ENCODE measurements at regions not wholly inside any gene's neighbourhood (a gene's known extent, or its start where the extent isn't known, plus 50 kb on each side); places are given as distances from the start of the nearest gene placed in this dataset.
A peak's percentile ranks its signal among the peaks of the same experiment; 100 is the strongest.

DNA sequence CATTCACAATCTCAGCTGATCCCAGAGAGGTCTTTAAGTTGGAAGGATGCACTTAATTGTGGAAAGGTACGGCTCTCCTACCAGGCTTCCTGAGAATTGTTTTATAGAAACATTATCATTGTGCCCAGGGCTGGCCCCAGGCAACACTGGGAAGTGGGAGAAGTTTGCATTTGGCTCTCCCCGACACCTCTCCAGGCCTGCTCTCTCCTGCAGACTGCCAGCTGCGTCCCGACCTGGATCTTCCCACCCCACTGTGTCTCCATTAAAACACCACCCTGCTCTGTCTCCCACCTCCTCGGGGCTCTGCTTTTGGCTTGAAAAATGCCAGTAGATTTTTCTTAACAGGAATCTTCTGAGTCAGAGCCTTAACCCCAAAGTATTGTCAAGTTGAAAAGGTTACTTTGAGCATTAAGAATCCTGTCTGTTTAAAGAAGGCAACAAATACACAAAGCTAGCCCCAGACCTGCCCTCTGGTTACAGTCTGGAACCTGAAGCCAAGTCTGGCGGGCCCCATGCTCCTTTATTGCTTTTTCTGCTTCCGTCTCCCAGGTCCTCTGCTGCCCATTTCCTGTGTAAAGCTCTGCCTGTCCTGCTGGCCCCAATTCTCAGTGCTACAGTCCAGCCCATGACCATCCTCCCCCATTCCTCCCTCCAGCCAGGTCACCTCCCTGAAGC is 530.2 kb downstream of the SOX6 start:
- DNase-seq (ENCODE audit: low read depth): no peak
- no peak overlapping the region for H3K4me3 ChIP-seq (ENCODE audit: low read length)
- TF ChIP-seq, protein P1, sequence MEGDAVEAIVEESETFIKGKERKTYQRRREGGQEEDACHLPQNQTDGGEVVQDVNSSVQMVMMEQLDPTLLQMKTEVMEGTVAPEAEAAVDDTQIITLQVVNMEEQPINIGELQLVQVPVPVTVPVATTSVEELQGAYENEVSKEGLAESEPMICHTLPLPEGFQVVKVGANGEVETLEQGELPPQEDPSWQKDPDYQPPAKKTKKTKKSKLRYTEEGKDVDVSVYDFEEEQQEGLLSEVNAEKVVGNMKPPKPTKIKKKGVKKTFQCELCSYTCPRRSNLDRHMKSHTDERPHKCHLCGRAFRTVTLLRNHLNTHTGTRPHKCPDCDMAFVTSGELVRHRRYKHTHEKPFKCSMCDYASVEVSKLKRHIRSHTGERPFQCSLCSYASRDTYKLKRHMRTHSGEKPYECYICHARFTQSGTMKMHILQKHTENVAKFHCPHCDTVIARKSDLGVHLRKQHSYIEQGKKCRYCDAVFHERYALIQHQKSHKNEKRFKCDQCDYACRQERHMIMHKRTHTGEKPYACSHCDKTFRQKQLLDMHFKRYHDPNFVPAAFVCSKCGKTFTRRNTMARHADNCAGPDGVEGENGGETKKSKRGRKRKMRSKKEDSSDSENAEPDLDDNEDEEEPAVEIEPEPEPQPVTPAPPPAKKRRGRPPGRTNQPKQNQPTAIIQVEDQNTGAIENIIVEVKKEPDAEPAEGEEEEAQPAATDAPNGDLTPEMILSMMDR (IDR thresholded peaks at IDR 0.05; ENCODE audit: insufficient read depth, low read depth, low read length, missing control alignments): no peak

DNA sequence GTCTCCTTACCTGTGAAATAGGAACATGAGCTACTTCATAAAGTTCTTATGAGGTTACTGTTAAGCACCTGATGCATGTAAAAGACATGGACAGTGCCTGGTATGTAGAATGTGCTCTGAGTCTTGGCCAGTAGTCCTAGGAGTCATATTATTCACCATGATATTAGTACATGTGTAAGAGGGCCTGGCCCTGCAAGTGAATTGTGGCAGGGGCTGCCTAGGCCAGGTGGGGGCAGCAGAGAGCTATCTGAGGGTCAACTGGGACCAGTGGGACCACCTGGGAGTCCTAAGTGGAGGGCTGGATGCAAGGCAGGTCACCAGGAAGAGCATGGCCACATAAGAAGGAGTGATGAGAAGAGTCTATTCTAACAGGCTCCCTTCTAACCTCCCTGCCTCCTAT is 529.5 kb downstream of the SOX6 start:
- TF ChIP-seq, protein P1 (IDR thresholded peaks at IDR 0.05; ENCODE audit: insufficient read depth, low read depth, low read length, missing control alignments): peak; percentile 52
- H3K4me3 ChIP-seq (ENCODE audit: low read length): no peak overlapping the region
- DNase-seq (ENCODE audit: low read depth): peak; percentile 30

DNA sequence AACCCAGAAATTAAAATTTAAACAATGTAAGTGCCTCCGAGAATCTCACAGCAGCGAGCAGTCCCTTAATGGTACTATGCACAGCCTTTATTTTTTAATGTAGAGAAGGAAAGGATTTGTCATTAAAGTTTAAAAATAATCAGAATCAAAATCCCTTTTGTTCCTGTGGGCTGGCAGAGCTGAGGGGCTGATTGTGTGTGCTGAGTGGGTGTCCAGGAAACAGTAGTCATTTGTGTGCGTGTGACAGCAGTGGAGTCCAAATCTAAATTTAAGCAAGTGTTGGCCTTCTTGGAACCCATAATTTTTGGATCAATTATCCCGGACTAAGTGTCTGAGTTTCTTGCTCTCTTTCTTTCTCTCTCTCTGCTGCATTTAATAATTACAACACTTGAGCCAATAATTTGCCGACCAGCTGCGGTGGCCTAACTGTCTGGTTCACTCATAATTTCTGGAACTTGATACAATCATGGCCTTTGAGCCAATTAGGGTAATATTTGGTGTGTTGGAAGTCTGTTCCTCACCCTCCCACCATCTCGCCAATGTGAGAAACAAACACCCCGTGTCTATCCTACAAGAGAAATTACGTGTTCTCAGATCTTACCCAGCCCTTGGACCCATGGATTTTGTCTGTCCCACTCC is 528.0 kb downstream of the SOX6 start:
- TF ChIP-seq, protein P1 (IDR thresholded peaks at IDR 0.05; ENCODE audit: insufficient read depth, low read depth, low read length, missing control alignments): no peak
- H3K4me3 ChIP-seq (ENCODE audit: low read length): no peak overlapping the region
- DNase-seq (ENCODE audit: low read depth): no peak

DNA sequence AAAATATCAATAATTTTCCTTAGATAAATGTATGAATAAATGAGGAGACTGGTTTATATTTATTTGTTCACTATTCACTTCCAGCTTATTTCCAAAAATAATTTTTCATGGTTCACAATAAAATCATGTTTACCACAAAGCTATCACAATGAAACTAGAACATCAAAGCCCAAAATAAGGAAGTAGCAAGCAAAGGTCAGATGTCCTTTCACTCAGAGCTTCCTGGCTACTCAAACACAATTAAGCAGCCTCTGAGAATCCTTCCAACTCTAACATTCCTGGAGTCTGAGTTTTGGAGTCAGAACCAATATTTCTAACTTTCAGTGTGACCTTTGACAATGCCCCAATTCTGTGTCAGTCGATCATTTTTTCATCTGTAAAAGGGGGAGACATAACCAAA is 527.0 kb downstream of the SOX6 start:
- H3K4me3 ChIP-seq (ENCODE audit: low read length): no peak overlapping the region
- TF ChIP-seq, protein P1 (IDR thresholded peaks at IDR 0.05; ENCODE audit: insufficient read depth, low read depth, low read length, missing control alignments): no peak
- DNase-seq (ENCODE audit: low read depth): no peak

DNA sequence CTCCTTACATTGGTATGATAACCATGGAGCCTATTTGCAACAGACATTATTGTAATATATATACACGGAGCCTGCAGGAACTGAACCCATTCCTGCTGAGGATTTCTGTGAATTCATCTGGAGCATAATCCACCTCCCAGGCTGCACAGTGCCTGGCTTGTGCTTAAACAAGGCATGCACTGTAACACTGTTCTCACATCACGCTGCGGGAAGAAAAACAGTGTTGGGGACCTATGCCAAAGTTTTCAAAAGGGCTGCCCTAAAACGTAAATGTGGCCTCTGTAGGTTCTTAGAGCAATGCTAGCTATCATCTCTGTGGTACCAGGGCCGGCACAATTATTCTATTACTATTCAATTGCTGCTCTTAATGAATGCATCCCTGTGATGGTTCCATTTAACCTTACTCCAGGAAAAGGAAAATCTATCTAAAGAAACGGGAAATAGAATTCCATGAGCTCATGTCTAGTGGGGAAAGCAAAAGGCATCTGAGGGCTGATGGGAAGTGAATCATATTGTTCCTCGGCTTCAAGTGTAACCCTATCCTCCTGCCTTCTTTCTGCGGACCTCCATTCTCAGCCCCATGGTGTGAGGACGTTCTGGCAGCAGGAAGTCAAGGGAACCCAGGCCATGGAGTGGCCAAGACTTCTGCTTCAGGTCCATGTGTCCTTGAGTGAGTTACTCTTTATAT is 525.5 kb downstream of the SOX6 start:
- no peak for DNase-seq (ENCODE audit: low read depth)
- TF ChIP-seq, protein P1 (IDR thresholded peaks at IDR 0.05; ENCODE audit: insufficient read depth, low read depth, low read length, missing control alignments): no peak
- no peak overlapping the region for H3K4me3 ChIP-seq (ENCODE audit: low read length)

DNA sequence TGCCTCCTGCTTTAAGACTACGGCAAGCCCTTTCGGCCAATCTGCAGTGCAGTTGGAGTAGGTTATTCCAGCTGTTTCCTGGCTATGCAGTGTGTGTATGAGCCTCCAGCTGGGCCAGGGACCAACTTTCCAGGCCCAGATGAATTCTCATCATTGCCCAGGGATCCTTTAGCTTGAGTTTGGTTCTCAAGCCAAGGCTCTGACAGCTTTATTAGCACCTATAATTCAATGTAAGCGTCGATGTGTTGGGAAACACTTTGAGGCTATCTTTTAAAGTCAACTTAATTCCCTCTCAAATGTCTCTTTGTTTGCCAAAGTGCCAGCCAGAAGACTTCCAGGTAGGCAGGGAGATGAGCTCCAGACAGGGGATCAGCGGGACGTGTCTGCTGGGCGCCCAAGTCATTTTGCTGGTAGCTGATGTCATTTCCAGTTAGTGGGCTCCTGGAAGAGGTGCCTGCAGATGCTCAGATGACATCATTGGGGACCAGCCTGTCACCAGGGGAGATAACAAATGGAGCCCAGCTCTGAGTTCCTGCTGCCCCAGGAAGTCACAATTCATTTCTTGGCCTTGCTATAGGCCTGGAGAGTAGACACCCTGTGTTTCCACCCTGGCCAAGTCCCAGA is 520.4 kb downstream of the SOX6 start:
- TF ChIP-seq, protein P1 (IDR thresholded peaks at IDR 0.05; ENCODE audit: insufficient read depth, low read depth, low read length, missing control alignments): no peak
- no peak for DNase-seq (ENCODE audit: low read depth)

More for the DNA sequence above, 520.4 kb downstream of the SOX6 start:
- no peak overlapping the region for H3K4me3 ChIP-seq (ENCODE audit: low read length)

Measured in epithelial cell of esophagus (primary cell).